ENCODE measurements at regions not wholly inside any gene's neighbourhood (a gene's known extent, or its start where the extent isn't known, plus 50 kb on each side); places are given as distances from the start of the nearest gene placed in this dataset.

DNA sequence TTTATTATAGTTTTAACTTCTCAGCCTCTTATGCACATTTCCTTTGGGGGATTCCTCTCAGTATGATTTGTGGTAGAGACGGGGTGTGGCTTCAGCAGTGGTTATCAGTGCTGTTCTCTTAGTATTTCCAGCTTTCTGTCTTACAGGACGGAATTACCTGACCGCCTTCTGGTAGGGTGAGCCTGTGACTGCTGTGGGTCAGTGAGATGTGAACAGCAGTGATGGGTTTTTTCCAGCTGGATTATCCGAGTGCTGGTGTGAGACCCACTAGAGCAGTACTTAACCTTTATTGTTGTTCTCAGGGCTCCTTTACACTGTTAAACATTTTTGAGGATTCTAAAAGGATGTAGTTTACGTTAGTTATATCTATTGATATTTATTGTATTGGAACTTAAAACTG, 135.2 kb downstream of the SLIT2 start:
- no peak for DNase-seq
- in situ Hi-C loops (cut with HindIII; ENCODE audit: low pct_ligation_motif_present, low pct_unique_long_range_greater_than_20kb, low sequenced_read_pairs): no loop called here

DNA sequence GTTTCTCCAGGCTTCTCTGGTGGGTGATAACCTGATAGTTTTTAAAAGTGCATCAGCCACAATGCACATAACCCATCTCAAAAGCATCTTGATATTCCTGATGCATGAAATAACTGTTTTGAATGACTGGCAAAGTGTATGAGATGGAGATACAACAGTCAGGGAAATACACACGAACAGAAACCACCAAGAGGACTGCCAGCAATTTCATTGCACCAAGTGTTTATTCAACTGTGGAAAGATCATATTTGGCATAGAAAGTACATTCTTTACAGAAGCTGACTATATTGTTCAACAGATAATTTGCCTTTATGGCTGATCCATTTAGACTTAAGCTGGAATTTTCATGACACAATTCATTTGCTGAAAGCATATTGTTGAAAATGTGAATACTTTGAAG, 139.5 kb downstream of the SLIT2 start:
- in situ Hi-C loops (cut with HindIII; ENCODE audit: low pct_ligation_motif_present, low pct_unique_long_range_greater_than_20kb, low sequenced_read_pairs): no loop called here
- no peak for DNase-seq

DNA sequence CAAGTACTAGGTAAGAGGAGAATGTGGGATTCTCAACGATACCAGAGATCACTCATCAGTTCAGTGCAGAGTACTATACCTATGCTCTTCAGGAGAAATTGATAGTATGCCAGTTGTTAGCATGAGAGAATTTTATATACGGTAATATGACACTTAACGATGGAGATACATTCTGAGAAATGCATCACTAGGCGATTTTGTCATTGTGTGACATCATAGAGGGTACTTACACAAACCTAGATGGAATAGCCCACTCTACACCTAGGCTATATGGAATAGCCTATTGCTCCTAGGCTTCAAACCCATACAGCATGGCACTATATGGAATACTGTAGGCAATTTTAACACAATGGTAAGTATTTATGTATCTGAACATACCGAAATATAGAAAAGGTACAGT, 140.2 kb downstream of the SLIT2 start:
- in situ Hi-C loops (cut with HindIII; ENCODE audit: low pct_ligation_motif_present, low pct_unique_long_range_greater_than_20kb, low sequenced_read_pairs): no loop called here
- DNase-seq: no peak

DNA sequence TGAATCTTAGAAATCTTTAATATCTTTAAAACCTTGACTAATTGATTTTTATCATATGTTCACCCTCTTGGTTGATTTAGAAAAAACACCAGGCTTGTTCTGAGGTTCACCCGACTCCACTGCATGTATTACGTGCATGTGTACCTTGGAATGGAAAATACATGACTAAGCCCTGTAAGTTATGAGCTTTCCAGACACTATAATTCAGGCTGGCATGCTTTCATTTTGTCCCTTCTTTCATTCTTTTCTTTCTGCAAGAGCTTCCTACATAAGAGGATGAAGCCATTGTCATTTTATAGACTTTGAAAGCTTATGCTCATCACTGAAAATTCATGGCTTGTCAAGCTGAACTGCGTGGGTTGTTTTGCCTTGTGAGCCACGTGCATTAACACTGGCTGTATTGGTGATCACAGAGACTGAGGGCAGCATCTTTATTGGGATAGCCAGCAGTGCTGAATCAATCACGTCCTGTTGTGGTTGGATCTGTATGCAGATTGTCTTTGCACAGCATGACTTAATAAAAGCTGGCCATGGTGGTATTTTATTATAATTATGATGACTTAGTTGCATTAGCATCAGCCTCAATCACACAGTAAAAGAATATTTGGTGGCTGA, 141.9 kb downstream of the SLIT2 start:
- in situ Hi-C loops (cut with HindIII; ENCODE audit: low pct_ligation_motif_present, low pct_unique_long_range_greater_than_20kb, low sequenced_read_pairs): no loop called here
- DNase-seq: no peak

DNA sequence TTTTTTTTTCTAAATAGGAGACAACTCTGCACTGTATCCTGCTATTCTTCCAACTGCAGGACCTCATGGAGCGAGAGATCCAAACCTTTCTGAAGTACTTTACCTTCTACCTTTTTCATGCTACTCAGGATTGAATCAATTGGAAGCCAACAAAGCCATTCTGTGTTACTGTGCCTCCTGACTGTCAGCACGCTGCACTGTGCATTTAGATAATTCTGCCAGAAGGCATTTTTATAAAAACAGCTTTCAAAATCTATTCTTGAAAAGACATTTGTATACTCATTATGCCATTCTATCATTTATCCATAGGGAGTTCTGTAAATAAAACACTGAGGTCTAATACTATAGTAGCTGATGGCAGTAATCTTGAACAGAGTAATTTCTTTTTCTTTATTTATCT, 142.8 kb downstream of the SLIT2 start:
- in situ Hi-C loops (cut with HindIII; ENCODE audit: low pct_ligation_motif_present, low pct_unique_long_range_greater_than_20kb, low sequenced_read_pairs): no loop called here
- no peak for DNase-seq

DNA sequence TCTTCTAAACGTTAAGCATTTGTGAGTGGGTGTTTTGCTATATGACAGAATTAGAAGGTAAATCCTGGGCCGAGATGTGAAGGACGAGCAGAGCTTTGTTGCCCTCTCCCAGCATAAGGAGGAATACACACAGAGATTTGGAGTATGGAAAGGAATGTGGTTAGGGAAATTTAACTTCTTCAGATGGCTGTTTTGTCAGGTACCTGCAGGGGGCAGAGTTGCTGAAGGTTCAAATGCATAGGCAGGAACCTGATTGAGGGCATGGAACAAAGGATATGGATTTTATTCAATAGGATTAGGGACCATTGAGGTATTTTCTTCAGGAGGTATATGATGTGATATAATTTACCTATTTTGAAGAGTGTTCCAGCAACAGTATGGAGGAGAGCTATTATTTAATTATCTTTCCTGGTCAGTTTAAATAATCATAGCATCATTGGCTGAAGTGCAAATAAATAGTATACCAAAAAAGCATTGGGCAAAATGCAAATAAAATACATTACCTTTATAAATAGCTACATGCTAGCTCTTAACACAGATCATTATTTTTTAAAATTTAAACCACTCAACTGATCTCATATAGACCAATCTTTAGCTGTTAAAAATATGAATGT, 143.6 kb downstream of the SLIT2 start:
- DNase-seq: peak; percentile 62
- in situ Hi-C loops (cut with HindIII; ENCODE audit: low pct_ligation_motif_present, low pct_unique_long_range_greater_than_20kb, low sequenced_read_pairs): no loop called here

DNA sequence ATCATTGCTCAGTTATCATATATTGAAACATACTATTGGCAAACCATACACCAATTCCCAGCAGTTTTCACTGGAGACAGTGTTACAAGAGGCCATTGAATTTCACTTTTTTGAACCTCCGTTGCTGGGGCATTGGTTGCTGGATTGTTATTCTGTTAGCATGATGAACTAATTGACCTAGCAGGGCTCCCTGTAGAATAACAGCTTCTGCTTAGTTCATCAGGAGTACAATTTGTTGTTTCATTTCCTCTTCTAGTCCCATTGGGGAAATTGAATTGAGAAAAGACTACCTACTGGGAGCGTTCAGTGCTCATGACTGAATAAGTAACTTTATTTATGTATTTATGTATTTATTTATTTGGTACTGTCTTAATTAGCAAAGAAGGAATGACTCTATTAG, 151.6 kb downstream of the SLIT2 start:
- in situ Hi-C loops (cut with HindIII; ENCODE audit: low pct_ligation_motif_present, low pct_unique_long_range_greater_than_20kb, low sequenced_read_pairs): no loop called here
- DNase-seq: no peak

DNA sequence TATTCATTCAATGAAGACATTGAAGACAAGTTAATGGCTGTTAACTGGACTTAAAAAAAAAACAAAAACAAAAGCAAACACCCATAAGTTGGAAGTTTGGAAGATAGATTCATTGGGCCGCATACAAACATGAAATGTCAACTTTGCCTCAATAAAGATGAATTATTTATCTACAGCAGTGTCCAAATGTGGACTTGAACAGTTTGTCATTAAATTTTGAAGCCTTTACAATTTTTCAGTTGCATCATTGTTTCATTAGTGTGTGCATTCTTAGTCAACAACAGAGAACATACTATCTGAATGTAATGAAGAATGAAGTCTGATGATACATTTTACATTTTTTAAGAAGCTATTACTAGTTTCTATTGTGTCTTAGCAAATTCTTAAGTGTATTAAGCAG, 152.1 kb downstream of the SLIT2 start:
- in situ Hi-C loops (cut with HindIII; ENCODE audit: low pct_ligation_motif_present, low pct_unique_long_range_greater_than_20kb, low sequenced_read_pairs): no loop called here

DNA sequence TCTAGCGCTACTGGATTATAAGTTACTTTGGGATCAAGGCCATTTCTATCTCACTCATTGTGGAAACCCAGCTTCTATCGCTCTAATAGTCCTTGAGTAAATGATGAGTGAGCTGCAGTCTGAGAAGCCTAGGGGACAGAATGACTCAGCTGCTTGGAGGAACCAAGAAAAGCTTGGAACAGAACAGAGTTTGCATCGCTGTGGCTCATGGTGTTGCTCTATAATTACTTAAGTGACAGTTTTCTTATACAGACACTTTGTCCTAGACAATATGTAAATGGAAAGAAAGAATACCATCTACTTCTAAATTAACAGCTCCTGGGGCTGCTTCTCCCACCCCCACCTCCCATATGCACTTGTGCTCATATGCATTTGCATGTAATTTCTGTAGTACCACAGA, 156.9 kb downstream of the SLIT2 start:
- in situ Hi-C loops (cut with HindIII; ENCODE audit: low pct_ligation_motif_present, low pct_unique_long_range_greater_than_20kb, low sequenced_read_pairs): no loop called here

More for the DNA sequence above, 152.1 kb downstream of the SLIT2 start:
- no peak for DNase-seq

DNA sequence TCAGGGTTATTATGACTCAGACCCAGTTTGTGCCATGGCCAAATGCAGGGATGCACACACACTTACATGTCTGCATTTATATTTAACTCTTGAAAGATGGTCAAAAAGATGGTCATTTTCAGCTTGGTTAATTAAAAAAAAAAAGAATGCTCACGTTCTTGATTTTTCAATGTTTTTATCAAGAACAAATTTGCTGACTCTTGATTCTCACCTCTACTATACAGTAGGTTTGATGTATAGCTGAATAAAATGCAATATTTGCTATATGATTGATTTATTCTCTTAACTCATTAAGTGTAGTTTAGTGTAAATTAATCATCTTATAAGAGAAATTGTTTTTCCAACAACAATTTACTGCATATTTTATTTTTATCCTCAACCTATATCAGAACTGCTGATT, 160.4 kb downstream of the SLIT2 start:
- no peak for DNase-seq
- in situ Hi-C loops (cut with HindIII; ENCODE audit: low pct_ligation_motif_present, low pct_unique_long_range_greater_than_20kb, low sequenced_read_pairs): no loop called here

More for the DNA sequence above, 156.9 kb downstream of the SLIT2 start:
- DNase-seq: no peak

DNA sequence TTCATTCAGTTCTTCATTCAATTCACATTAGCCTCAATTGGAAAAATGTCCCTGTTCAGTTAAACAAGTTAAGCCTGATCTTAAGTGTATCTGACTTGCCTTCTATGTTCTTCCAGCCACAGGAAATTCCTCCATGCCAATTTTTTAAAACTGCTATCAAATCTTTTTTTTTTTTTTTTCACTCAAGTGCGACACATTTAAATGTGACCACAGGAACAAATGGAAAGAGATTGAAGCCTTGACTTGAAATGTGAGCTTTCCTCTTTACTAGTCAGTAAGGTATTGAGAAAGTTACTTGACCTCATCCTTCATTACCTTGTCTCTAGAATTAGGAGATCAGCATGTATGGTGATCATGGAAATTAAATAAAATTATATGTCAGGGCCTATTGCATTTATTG, 165.1 kb downstream of the SLIT2 start:
- in situ Hi-C loops (cut with HindIII; ENCODE audit: low pct_ligation_motif_present, low pct_unique_long_range_greater_than_20kb, low sequenced_read_pairs): no loop called here
- DNase-seq: no peak

DNA sequence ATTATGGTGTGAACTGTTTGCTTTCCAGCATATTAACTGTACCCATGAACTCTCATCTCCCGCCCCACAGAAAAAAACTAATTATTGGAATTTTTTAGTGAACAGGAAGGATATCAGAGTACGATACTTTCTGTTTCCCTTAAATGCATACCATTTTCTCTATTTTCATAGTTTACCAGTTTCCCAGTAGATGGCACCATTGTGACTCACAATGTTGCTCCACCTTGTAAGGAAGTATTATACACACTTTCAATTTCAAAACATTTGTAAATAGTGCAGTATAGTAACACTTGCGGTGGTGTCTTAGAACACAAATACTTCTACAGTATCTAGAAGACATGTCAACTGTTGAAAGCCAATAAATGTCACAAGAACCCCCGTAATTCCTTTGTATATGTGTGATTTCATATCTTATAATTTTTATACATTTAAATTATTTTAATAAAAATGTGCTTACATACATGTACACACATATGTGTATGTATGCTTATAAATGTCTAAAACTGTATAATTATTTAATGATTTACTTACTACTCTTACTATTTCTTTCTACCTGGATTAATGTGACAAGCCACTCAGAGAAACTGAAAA, 167.3 kb downstream of the SLIT2 start:
- peak; percentile 78 for DNase-seq
- in situ Hi-C loops (cut with HindIII; ENCODE audit: low pct_ligation_motif_present, low pct_unique_long_range_greater_than_20kb, low sequenced_read_pairs): no loop called here

DNA sequence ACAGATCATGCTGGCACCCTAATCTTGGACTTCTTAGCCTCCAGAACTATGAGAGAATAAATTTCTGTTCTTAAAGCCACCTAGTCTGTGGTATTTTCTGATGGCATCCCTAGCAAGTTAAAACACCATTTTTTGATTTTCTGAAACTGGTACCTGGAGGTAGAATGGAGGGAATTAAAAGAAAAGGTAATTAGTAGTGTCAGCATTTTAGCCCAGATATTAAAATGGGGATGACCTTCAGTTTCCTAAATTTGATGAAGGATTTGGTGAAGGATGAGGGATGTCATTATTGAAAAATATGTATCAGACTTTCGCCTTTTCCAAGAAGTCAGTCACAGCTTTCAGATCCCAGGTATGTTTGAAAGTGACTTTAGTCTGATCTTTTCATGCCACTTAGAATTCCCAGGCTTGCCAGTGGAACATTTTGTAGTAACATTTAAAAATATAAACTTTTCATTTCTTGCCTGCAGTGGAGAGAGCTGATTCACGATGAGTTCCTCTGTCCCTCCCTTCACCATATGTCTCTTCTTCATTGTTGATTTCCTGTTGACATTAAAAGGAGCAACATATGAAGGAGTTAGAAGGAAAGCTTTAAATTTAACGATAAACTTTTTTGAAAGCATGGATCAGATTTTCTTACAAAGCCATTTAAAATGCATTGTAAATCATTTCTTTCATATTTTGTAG, 169.4 kb downstream of the SLIT2 start:
- in situ Hi-C loops (cut with HindIII; ENCODE audit: low pct_ligation_motif_present, low pct_unique_long_range_greater_than_20kb, low sequenced_read_pairs): no loop called here
- DNase-seq: no peak

DNA sequence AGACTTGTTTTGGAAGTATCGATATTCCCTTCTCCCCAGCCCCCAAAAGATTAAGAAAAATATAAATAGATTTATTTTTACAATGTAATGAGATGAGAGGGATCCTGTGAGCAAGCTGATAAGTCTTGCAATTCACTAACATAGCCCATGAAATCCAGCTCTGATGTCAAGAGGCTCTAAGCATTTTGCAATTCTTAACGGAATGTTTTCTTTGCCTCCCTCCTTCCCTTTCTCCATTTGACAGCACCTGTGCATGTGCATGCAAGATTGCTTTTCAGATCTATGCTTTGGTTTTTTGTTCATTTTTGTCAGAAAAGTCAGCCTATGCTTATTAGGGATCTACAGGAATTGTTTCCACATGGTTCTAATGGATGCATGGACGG, 169.9 kb downstream of the SLIT2 start:
- in situ Hi-C loops (cut with HindIII; ENCODE audit: low pct_ligation_motif_present, low pct_unique_long_range_greater_than_20kb, low sequenced_read_pairs): no loop called here
- no peak for DNase-seq

DNA sequence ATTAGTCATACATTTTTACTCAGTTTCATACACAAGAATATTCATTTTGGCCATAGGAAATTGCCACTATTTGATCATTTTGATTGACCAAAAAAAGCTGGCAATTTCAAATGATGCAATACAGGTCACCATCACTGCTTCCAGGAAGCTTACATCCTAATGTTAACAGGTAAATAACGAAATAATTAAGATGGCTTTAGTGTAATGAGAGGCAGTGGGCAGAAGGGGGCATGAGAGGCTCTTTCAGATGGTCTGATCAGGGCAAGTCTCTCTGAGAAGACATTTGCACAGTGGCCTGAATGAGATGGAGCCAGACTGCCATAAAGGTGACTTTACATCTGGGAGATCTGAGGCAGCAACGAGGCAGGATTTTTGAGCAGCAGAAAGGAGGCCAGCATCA, 170.7 kb downstream of the SLIT2 start:
- in situ Hi-C loops (cut with HindIII; ENCODE audit: low pct_ligation_motif_present, low pct_unique_long_range_greater_than_20kb, low sequenced_read_pairs): no loop called here
- peak; percentile 49 for DNase-seq

DNA sequence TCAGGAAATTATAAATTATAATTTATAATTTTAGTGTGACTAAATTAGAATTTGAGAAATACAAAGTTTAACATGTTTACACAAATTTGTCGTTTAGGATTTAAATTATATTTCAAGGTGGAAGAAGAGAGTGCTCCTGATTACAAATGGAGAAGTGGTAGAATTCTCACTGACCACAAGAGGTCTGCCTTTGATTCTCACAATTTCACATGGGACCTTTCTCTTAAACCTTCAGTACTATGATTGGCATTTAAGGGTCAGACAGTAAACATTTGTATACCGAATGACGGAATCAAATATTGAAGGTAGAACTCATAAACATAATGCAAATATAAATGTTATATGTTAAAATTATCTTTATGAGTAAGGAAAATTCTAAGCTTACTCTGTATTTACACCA, 171.7 kb downstream of the SLIT2 start:
- DNase-seq: no peak
- in situ Hi-C loops (cut with HindIII; ENCODE audit: low pct_ligation_motif_present, low pct_unique_long_range_greater_than_20kb, low sequenced_read_pairs): no loop called here

DNA sequence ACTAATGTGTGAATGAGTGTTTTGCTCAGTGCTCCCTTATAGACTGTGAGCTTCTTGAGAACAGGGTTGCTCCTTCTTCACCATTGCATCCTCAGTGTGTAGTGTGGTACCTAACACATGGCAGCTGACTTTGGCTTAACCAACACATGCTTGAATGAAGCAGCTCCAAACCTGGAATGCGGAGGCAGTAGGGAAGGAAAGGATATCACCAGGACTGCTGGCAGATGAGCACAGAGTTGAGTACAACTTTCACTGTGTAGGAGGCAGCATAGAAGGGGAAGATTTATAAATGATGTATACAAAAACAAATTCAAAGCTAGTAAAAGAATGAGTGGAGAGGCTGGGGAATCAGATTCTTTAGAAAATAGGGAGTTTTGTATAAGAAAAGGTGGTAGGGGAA, 174.3 kb downstream of the SLIT2 start:
- no peak for DNase-seq
- in situ Hi-C loops (cut with HindIII; ENCODE audit: low pct_ligation_motif_present, low pct_unique_long_range_greater_than_20kb, low sequenced_read_pairs): no loop called here

DNA sequence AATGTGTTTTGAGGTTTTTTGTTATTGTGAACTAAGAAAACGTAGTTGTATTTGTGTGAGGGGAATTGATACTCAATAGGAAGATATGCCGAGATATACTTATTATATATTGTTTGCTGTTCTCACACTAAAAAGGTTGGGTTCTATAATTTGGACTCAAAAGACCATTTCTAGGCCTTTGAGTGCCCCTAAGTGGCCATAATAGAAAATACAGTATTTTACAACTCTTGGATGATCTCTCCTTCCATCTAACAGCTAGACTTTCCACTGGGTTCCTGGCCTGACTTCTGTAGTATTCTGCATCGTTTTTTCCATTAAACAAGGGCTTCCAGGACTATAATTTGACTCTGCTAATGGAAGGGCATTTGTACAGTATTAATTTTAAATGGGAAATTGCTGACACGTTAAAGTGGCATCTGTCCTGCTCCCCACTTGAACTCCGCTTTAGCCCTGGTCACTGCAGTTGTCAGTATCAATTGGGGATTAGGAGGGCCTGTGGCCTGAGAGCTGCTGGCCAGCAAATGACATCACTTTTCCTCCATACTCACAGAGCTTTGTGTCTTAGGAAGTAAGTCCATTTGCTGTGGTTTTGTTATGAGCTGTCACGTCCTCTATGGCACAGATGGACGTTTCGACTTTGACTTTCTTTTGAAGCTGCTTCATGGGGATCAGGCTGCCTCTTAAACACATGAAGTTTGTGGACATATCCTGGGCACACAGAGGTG, 176.9 kb downstream of the SLIT2 start:
- peak; percentile 26 for DNase-seq
- in situ Hi-C loops (cut with HindIII; ENCODE audit: low pct_ligation_motif_present, low pct_unique_long_range_greater_than_20kb, low sequenced_read_pairs): no loop called here

DNA sequence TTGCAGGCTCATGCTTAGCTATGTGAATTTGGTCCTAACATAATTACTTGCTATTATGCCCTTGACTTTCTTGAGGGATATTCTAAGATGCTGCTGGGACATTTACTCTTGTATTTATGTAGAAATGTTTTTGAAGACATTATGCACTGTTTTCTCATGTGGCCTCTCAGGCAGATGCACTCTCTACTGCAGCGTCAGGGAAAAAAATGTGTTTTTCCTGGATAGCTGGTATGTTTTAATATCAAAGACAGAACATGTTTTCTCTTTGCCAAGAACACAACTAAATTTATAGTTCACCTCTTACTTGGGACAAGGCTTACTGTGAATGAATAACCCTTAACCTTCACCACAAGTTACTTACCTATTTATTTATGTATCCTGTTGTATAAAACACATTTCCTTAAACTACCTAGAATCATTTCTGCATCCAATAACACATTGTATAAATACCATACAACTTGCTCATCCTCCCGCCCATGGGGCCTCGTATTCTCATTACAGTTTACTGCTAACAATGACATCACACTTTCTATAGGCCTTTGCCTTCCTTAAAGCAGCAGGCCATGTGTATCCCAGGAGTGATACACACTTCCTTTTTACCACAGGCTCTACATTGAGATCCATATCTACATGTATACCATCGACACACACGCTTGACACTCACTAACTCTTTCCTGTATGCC, 178.7 kb downstream of the SLIT2 start:
- no peak for DNase-seq
- in situ Hi-C loops (cut with HindIII; ENCODE audit: low pct_ligation_motif_present, low pct_unique_long_range_greater_than_20kb, low sequenced_read_pairs): no loop called here
